Stimulated activated CD8-positive, alpha-beta memory T cell treated with anti-CD3 and anti-CD28 coated beads, Interleukin-12 subunit alpha, Interleukin-12 subunit beta, amount 100 ng/mL, for 4 hours (primary cell): ENCODE measurements at regions not wholly inside any gene's neighbourhood (a gene's known extent, or its start where the extent isn't known, plus 50 kb on each side); places are given as distances from the start of the nearest gene placed in this dataset.
"Not testable (repeated sequence)": the region's sequence is repeated elsewhere in the genome, so short reads cannot be mapped to it uniquely, and the experiment has no call there.

Experiments
- DNase-seq: peaks from one replicate; pipeline ENCODE4 v3.0.0-alpha.2; 2020; ENCODE audit warnings: low read depth

- no peak for DNase-seq
Observed at GRCh38 chr3:21238661-21239060, 512.3 kb downstream of the ZNF385D start.

- DNase-seq = no peak
Observed at GRCh38 chr3:21237638-21238037, 513.4 kb downstream of the ZNF385D start.

- no peak for DNase-seq
Observed at GRCh38 chr3:21235491-21235890, 515.5 kb downstream of the ZNF385D start.

- no peak for DNase-seq
Observed at GRCh38 chr3:21234933-21235332, 516.1 kb downstream of the ZNF385D start.

GRCh38 chr3:21229426-21230135 lies 521.4 kb downstream of the ZNF385D start:
- DNase-seq = no peak

GRCh38 chr3:21226086-21226485 lies 524.9 kb downstream of the ZNF385D start:
- no peak for DNase-seq

GRCh38 chr3:21220944-21221343 lies 530.1 kb downstream of the ZNF385D start:
- DNase-seq = no peak

GRCh38 chr3:21216598-21216997 lies 534.4 kb downstream of the ZNF385D start:
- DNase-seq = no peak

- not testable (repeated sequence) for DNase-seq
Observed at GRCh38 chr3:21204122-21204521, 546.9 kb downstream of the ZNF385D start.

GRCh38 chr3:21195203-21195602 lies 555.8 kb downstream of the ZNF385D start:
- DNase-seq = no peak

- not testable (repeated sequence) for DNase-seq
Observed at GRCh38 chr3:21194036-21194435, 557.0 kb downstream of the ZNF385D start.

- no peak for DNase-seq
Observed at GRCh38 chr3:21188459-21188858, 562.6 kb downstream of the ZNF385D start.

- no peak for DNase-seq
Observed at GRCh38 chr3:21185816-21186314, 565.1 kb downstream of the ZNF385D start.

- no peak for DNase-seq
Observed at GRCh38 chr3:21174461-21174860, 576.5 kb downstream of the ZNF385D start.

- DNase-seq = no peak
Observed at GRCh38 chr3:21170964-21171363, 580.0 kb downstream of the ZNF385D start.

- DNase-seq = no peak
Observed at GRCh38 chr3:21169948-21170347, 581.1 kb downstream of the ZNF385D start.

GRCh38 chr3:21168471-21168870 lies 582.5 kb downstream of the ZNF385D start:
- DNase-seq = no peak

- DNase-seq = no peak
Observed at GRCh38 chr3:21163956-21164355, 587.1 kb downstream of the ZNF385D start.

GRCh38 chr3:21159543-21159906 lies 591.5 kb downstream of the ZNF385D start:
- DNase-seq = no peak

- DNase-seq = no peak
Observed at GRCh38 chr3:21158861-21159542, 592.0 kb downstream of the ZNF385D start.

GRCh38 chr3:21154911-21155310 lies 596.1 kb downstream of the ZNF385D start:
- DNase-seq = no peak

GRCh38 chr3:21152555-21152954 lies 598.5 kb downstream of the ZNF385D start:
- DNase-seq = no peak

GRCh38 chr3:21142949-21143348 lies 608.1 kb downstream of the ZNF385D start:
- DNase-seq = no peak

GRCh38 chr3:21142031-21142430 lies 609.0 kb downstream of the ZNF385D start:
- DNase-seq = no peak
